Sigmoid colon (tissue), 6 donors: ENCODE measurements at regions not wholly inside any gene's neighbourhood (a gene's known extent, or its start where the extent isn't known, plus 50 kb on each side); places are given as distances from the start of the nearest gene placed in this dataset.
A peak's percentile ranks its signal among the peaks of the same experiment; 100 is the strongest.

Experiments
- DNase-seq: peaks from one replicate; pipeline ENCODE4 v3.0.0-alpha.2; 2019
- H3K27ac ChIP-seq, 4 donors: fragments of 200-600 bp; sonication (generic); one replicate each; pipeline ENCODE4 v1.5.1; 2016 to 2019; ENCODE audit warnings: mild to moderate bottlenecking in 1 of 4
- H3K27me3 ChIP-seq, 3 donors: fragments of 200-600 bp; sonication (generic); one replicate each; pipeline ENCODE4 v1.5.1; 2019; ENCODE audit warnings: mild to moderate bottlenecking in 1 of 3
- H3K36me3 ChIP-seq, 4 donors: fragments of 200-600 bp; sonication (generic); one replicate each; pipeline ENCODE4 v1.5.1; 2016 to 2019
- H3K4me1 ChIP-seq, 4 donors: fragments of 200-600 bp; sonication (generic); one replicate each; pipeline ENCODE4 v1.5.1; 2017 to 2019
- H3K4me3 ChIP-seq, 4 donors: fragments of 200-600 bp; sonication (generic); one replicate each; pipeline ENCODE4 v1.5.1; 2017 to 2019; ENCODE audit warnings: mild to moderate bottlenecking in 2 of 4, moderate library complexity in 1 of 4
- H3K9me3 ChIP-seq, 4 donors: fragments of 200-600 bp in 3 of 4; sonication (generic) in 3 of 4; one replicate each; pipeline versions ENCODE4 v1.5.1 to v1.6.1; 2013 to 2019
- EP300 ChIP-seq, 4 donors: sonication (generic); formaldehyde crosslinking; IDR thresholded peaks; one replicate each; pipeline ENCODE4 v1.6.1; 2017; ENCODE audit warnings: antibody characterized with exemption in 4 of 4
- POLR2A ChIP-seq, 2 donors: fragments of 450-650 bp; IDR thresholded peaks; one replicate each; pipeline ENCODE4 v1.6.1; 2016; ENCODE audit warnings: antibody characterized with exemption in 2 of 2, mild to moderate bottlenecking in 2 of 2, moderate library complexity in 2 of 2
- POLR2AphosphoS5 ChIP-seq, 4 donors: sonication (generic); formaldehyde crosslinking; IDR thresholded peaks; one replicate each; pipeline ENCODE4 v1.6.1; 2017; ENCODE audit warnings: antibody characterized with exemption in 4 of 4
- WGBS, 2 donors: extraction: QIAGEN DNeasy Blood & Tissue Kit; methylation state at CpG; one replicate each; pipeline ENCODE4 v1.1.7; 2013; 5-methylcytosine and 5-hydroxymethylcytosine counted together
- intact Hi-C: fragments of 100-400 bp; cut with DNase I; formaldehyde crosslinking; loops from one replicate; pipeline ENCODE4 v1.15.1; 2023
- TF ChIP-seq, protein P1 (sequence below), 4 experiments: fragments of 450-650 bp in 3 of 4; fragments of 200-600 bp in 1 of 4; IDR thresholded peaks; one replicate each; pipeline ENCODE4 v1.5.1; 2016 to 2019; ENCODE audit warnings: antibody characterized with exemption in 4 of 4, mild to moderate bottlenecking in 3 of 4, moderate library complexity in 2 of 4
- donor health status: healthy with polysubstance abuse.
- donor health status: healthy.

DNA sequence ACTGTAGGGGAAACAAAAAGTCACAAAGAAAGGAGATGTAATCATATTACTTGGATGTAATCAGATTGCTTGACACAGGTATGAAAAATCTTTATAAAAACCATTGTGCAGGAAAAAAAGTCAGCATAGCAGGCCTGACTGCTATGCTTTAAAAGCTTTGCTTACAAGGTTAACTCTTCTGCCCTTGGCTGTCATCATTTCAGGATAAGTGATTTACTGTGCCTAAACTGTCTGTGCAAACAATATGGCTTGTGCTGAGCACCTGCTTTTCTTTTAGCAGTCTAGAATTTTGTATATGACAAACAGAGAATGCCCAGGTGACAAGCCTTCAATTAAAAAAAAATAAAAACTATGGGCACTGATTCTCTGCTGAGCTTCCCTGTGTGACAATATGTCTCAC is 63.8 kb upstream of the PLEKHG7 start:
- Histone ChIP-seq H3K4me1 (no peaks in the 10 kb centered on the region), H3K36me3 (no peaks in the 10 kb centered on the region), H3K27me3 (no peaks in the 10 kb centered on the region), H3K4me3 (no peak overlapping the region), H3K27ac (no peak overlapping the region), H3K9me3 (no peaks in the 10 kb centered on the region)
- TF ChIP-seq POLR2AphosphoS5 (IDR thresholded peaks at IDR 0.05) (no peak), EP300 (IDR thresholded peaks at IDR 0.05) (no peak), POLR2A (IDR thresholded peaks at IDR 0.05) (no peak)
- TF ChIP-seq, protein P1, sequence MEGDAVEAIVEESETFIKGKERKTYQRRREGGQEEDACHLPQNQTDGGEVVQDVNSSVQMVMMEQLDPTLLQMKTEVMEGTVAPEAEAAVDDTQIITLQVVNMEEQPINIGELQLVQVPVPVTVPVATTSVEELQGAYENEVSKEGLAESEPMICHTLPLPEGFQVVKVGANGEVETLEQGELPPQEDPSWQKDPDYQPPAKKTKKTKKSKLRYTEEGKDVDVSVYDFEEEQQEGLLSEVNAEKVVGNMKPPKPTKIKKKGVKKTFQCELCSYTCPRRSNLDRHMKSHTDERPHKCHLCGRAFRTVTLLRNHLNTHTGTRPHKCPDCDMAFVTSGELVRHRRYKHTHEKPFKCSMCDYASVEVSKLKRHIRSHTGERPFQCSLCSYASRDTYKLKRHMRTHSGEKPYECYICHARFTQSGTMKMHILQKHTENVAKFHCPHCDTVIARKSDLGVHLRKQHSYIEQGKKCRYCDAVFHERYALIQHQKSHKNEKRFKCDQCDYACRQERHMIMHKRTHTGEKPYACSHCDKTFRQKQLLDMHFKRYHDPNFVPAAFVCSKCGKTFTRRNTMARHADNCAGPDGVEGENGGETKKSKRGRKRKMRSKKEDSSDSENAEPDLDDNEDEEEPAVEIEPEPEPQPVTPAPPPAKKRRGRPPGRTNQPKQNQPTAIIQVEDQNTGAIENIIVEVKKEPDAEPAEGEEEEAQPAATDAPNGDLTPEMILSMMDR (IDR thresholded peaks at IDR 0.05): no peak
- no peak for DNase-seq
- intact Hi-C loops: no loop called here

DNA sequence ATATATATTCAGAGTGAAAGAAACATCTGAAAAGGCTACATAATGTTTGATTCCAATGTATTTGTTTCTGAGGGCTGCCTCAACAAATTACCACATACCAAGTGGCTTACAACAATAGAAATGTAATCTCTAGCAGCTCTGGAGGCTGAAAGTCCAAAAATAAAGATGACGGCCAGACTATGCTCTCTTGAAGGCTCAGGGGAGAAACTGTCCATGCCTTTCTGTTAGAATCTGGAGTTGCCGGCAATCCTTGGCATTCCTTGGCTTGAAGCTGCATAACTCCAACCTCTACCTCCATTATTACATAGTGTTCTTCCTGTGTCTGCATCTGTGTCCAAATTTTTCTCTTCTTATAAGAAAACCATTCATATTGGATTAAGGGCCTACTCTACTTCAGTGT is 68.1 kb upstream of the PLEKHG7 start:
- Histone ChIP-seq H3K9me3 (no peaks in the 10 kb centered on the region), H3K4me3 (no peak overlapping the region), H3K36me3 (no peaks in the 10 kb centered on the region), H3K4me1 (peaks cover 0 to 5% (median 0%) of the 10 kb centered on the region in 4 donors), H3K27me3 (no peaks in the 10 kb centered on the region), H3K27ac (no peak overlapping the region)
- TF ChIP-seq, protein P1 (IDR thresholded peaks at IDR 0.05): no peak
- TF ChIP-seq POLR2AphosphoS5 (IDR thresholded peaks at IDR 0.05) (no peak), POLR2A (IDR thresholded peaks at IDR 0.05) (no peak)
- intact Hi-C loops: no loop called here
- no peak for DNase-seq
- WGBS, 2 donors: 85 to 88% methylated on average over 2 of the region's 2 CpGs

DNA sequence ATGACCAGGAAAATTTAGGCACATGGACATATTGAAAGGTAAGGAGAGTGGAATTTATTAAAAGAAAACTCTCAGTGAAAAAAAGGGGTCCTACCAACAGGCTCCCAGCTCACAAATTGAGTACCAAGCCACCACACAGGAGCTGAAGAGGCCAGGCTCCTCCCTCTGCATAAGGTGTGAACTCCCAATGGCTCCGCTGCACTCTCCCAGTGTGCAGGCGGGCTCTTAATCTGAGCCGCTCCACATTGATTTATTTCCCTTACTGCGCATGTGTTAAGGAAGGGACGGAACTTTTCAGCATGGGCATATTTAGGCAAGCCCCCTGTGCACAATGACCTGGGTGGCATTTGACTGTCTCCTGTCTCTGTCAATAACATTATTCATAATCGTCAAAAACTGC is 68.6 kb upstream of the PLEKHG7 start:
- no peak for TF ChIP-seq POLR2A (IDR thresholded peaks at IDR 0.05)
- no peak for TF ChIP-seq EP300 (IDR thresholded peaks at IDR 0.05)
- no peak for TF ChIP-seq POLR2AphosphoS5 (IDR thresholded peaks at IDR 0.05)
- Histone ChIP-seq H3K27me3 (no peaks in the 10 kb centered on the region), H3K36me3 (no peaks in the 10 kb centered on the region), H3K9me3 (no peaks in the 10 kb centered on the region), H3K27ac (no peak overlapping the region), H3K4me1 (peaks cover 0 to 10% (median 2%) of the 10 kb centered on the region in 4 donors), H3K4me3 (no peak overlapping the region)
- 86 to 90% methylated on average over 6 of the region's 6 CpGs for WGBS, 2 donors
- intact Hi-C loops: no loop called here
- no peak for DNase-seq

DNA sequence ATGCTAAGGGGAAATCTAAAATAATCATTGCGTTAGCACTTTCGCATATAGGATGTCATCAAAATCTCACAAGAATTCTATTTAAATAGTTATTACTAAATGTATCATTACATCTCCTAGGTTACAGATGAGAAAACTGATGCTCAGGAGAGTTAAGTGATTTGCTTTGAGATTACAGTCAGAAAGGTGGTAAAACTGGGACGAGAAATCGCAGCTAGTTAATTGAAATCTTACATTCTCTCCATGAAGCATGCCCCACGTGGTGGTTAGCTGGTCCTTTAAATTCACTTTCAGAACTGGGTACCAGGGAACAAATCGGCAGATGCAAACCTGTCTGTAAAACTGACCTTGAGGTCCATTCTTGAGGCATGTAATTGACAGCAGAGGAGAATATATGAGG is 71.8 kb upstream of the PLEKHG7 start:
- H3K27me3 ChIP-seq: no peaks in the 10 kb centered on the region
- 88 to 95% methylated on average over 6 of the region's 6 CpGs for WGBS, 2 donors
- DNase-seq: no peak
- no peak overlapping the region for H3K4me3 ChIP-seq
- TF ChIP-seq POLR2AphosphoS5 (IDR thresholded peaks at IDR 0.05) (no peak), EP300 (IDR thresholded peaks at IDR 0.05) (no peak), POLR2A (IDR thresholded peaks at IDR 0.05) (no peak)
- TF ChIP-seq, protein P1 (IDR thresholded peaks at IDR 0.05): no peak
- intact Hi-C loops: no loop called here
- no peaks in the 10 kb centered on the region for H3K9me3 ChIP-seq
- H3K4me1 ChIP-seq: peaks cover 0 to 10% (median 2%) of the 10 kb centered on the region in 4 donors
- H3K36me3 ChIP-seq: no peaks in the 10 kb centered on the region
- no peak overlapping the region for H3K27ac ChIP-seq

DNA sequence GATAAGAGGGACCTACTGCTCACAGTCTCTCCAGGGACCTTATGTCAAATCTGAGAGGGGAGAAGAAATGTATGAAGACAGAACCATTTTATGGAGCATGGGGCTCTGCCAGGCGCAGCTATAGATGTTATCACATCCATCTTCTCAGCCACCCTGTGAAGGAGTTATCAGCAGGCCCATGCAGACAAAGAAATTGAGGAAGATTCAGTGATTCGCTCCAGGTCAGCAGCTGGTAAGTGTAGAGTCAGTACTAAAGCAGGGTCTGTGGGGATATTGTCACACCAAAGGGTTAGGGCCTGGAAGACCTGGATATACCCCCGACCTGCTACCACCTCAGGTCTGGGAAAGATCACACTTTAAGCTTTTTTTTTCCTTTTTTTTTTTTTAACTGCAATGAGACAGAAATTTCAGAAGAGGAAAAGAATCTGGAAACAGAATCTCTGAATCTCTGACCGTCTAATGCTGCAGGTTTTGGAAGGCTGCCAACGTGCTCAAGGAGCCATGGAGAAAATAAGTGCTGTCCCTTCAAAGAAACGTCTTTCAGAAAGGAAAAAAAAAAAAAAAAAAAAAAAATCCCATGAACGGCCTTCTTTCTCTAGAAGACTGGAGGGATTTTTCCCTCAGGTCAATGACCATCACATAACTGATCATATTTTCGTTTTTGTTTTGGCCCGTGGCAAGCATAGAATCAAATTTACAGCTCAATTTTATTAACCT is 73.3 kb upstream of the PLEKHG7 start:
- H3K36me3 ChIP-seq: no peaks in the 10 kb centered on the region
- 47 to 62% methylated on average over 9 of the region's 9 CpGs for WGBS, 2 donors
- intact Hi-C loops: no loop called here

More for the DNA sequence above, 73.3 kb upstream of the PLEKHG7 start:
- H3K4me3 ChIP-seq: no peak overlapping the region
- TF ChIP-seq POLR2A (IDR thresholded peaks at IDR 0.05) (no peak), POLR2AphosphoS5 (IDR thresholded peaks at IDR 0.05) (no peak), EP300 (IDR thresholded peaks at IDR 0.05) (no peak)
- TF ChIP-seq, protein P1 (IDR thresholded peaks at IDR 0.05): no peak
- peaks cover 0 to 10% (median 2%) of the 10 kb centered on the region in 4 donors for H3K4me1 ChIP-seq
- no peaks in the 10 kb centered on the region for H3K9me3 ChIP-seq
- peak; percentile 71 for DNase-seq
- no peaks in the 10 kb centered on the region for H3K27me3 ChIP-seq
- no peak overlapping the region for H3K27ac ChIP-seq
